ENCODE measurements at regions not wholly inside any gene's neighbourhood (a gene's known extent, or its start where the extent isn't known, plus 50 kb on each side); places are given as distances from the start of the nearest gene placed in this dataset.
A peak's percentile ranks its signal among the peaks of the same experiment; 100 is the strongest.
"Not testable (repeated sequence)": the region's sequence is repeated elsewhere in the genome, so short reads cannot be mapped to it uniquely, and the experiment has no call there.

DNA sequence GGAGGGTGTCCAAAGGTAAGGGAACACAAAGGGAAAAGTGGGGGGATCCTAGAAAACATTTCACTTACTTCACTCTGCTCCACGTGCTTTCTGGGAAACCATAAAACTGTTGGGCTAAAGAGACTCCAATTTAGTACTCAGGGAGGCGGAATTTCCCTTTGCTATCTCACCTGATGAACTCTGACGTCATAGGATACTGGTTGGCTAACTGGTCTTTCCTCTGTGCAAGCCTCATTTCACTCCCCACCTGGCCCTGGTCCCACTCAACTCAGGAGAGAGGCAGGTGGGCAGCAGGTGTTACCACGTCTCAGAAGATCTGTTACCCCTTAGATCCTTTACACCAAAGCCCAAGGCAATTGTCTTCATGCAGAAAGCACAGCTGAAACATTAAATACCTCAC, 51.8 kb upstream of the PMAIP1 start:
- intact Hi-C loops (cut with DNase I) = no loop called here
- no peak for FAIRE-seq
- Histone ChIP-seq H3K9me3 (ENCODE audit: control insufficient read depth in 2 of 3, insufficient read depth in 1 of 3, low read length in 3 of 3) (no peaks in the 10 kb centered on the region), H3K4me3 (ENCODE audit: low read length in 3 of 3) (no peak overlapping the region), H3K4me1 (ENCODE audit: control insufficient read depth in 2 of 3, insufficient read depth in 2 of 3, low read depth in 1 of 3, low read length in 3 of 3) (no peaks in the 10 kb centered on the region), H3K27me3 (ENCODE audit: control insufficient read depth, insufficient read depth, low read length) (no peaks in the 10 kb centered on the region), H3K9ac (ENCODE audit: low read length in 3 of 3) (no peak overlapping the region), H3K27ac (ENCODE audit: low read depth in 2 of 2, low read length in 2 of 2) (no peak overlapping the region), H3K36me3 (ENCODE audit: control insufficient read depth in 2 of 3, insufficient read depth in 3 of 3, low read length in 3 of 3) (no peaks in the 10 kb centered on the region)
- DNase-seq = peak in 1 of 5 donors; percentile 23
- TF ChIP-seq CTCF (IDR thresholded peaks at IDR 0.05; ENCODE audit: borderline replicate concordance, extremely low read depth, insufficient read depth) = no peak

GRCh38 chr18:59847491-59847846, 52.3 kb upstream of the PMAIP1 start:
- H3K27me3 ChIP-seq (ENCODE audit: control insufficient read depth, insufficient read depth, low read length); H3K9ac ChIP-seq (ENCODE audit: low read length in 3 of 3); H3K27ac ChIP-seq (ENCODE audit: low read depth in 2 of 2, low read length in 2 of 2); H3K4me3 ChIP-seq (ENCODE audit: low read length in 3 of 3); intact Hi-C loops (cut with DNase I); H3K4me1 ChIP-seq (ENCODE audit: control insufficient read depth in 2 of 3, insufficient read depth in 2 of 3, low read depth in 1 of 3, low read length in 3 of 3); H3K36me3 ChIP-seq (ENCODE audit: control insufficient read depth in 2 of 3, insufficient read depth in 3 of 3, low read length in 3 of 3); FAIRE-seq; H3K9me3 ChIP-seq (ENCODE audit: control insufficient read depth in 2 of 3, insufficient read depth in 1 of 3, low read length in 3 of 3); DNase-seq: not testable (repeated sequence)

- H3K36me3 ChIP-seq (ENCODE audit: control insufficient read depth in 2 of 3, insufficient read depth in 3 of 3, low read length in 3 of 3) = no peaks in the 10 kb centered on the region
- no peaks in the 10 kb centered on the region for H3K27me3 ChIP-seq (ENCODE audit: control insufficient read depth, insufficient read depth, low read length)
- no peak overlapping the region for H3K4me3 ChIP-seq (ENCODE audit: low read length in 3 of 3)
- DNase-seq = no peak
- H3K4me1 ChIP-seq (ENCODE audit: control insufficient read depth in 2 of 3, insufficient read depth in 2 of 3, low read depth in 1 of 3, low read length in 3 of 3) = no peaks in the 10 kb centered on the region
- intact Hi-C loops (cut with DNase I) = no loop called here
- H3K9me3 ChIP-seq (ENCODE audit: control insufficient read depth in 2 of 3, insufficient read depth in 1 of 3, low read length in 3 of 3) = no peaks in the 10 kb centered on the region
- H3K9ac ChIP-seq (ENCODE audit: low read length in 3 of 3) = no peak overlapping the region
- no peak for FAIRE-seq
- TF ChIP-seq CTCF (IDR thresholded peaks at IDR 0.05; ENCODE audit: borderline replicate concordance, extremely low read depth, insufficient read depth) = no peak
- H3K27ac ChIP-seq (ENCODE audit: low read depth in 2 of 2, low read length in 2 of 2) = no peak overlapping the region
These were observed 52.8 kb upstream of the PMAIP1 start for GRCh38 chr18:59846814-59847490.

DNA sequence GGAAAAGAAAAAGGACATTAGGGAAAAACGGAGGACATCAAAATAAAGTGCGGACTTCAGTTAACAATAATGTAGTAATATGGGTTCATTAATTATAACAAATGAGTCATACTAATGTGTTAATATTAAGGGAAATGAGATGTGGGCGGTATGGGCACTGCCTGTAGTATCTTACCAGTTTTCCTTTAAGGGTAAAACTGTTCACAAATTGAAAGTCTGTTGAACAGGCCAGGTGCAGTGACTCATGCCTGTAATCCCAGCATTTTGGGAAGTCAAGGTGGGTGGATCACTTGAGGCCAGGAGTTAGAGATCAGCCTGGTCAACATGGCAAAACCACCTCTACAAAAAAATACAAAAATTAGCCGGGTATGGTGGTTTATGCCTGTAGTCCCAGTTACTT, 56.8 kb upstream of the PMAIP1 start:
- Histone ChIP-seq H3K27me3 (ENCODE audit: control insufficient read depth, insufficient read depth, low read length) (no peaks in the 10 kb centered on the region), H3K9ac (ENCODE audit: low read length in 3 of 3) (no peak overlapping the region), H3K9me3 (ENCODE audit: control insufficient read depth in 2 of 3, insufficient read depth in 1 of 3, low read length in 3 of 3) (no peaks in the 10 kb centered on the region), H3K4me3 (ENCODE audit: low read length in 3 of 3) (no peak overlapping the region), H3K27ac (ENCODE audit: low read depth in 2 of 2, low read length in 2 of 2) (no peak overlapping the region), H3K4me1 (ENCODE audit: control insufficient read depth in 2 of 3, insufficient read depth in 2 of 3, low read depth in 1 of 3, low read length in 3 of 3) (no peaks in the 10 kb centered on the region), H3K36me3 (ENCODE audit: control insufficient read depth in 2 of 3, insufficient read depth in 3 of 3, low read length in 3 of 3) (no peaks in the 10 kb centered on the region)
- intact Hi-C loops (cut with DNase I) = no loop called here
- no peak for DNase-seq
- FAIRE-seq = no peak
- TF ChIP-seq CTCF (IDR thresholded peaks at IDR 0.05; ENCODE audit: borderline replicate concordance, extremely low read depth, insufficient read depth) = no peak
